Neural progenitor cell (in vitro differentiated cells): ENCODE measurements at regions not wholly inside any gene's neighbourhood (a gene's known extent, or its start where the extent isn't known, plus 50 kb on each side); places are given as distances from the start of the nearest gene placed in this dataset.

ENCODE experiments used
- DNase-seq: peaks from one replicate; pipeline ENCODE4 v3.0.0-alpha.2; 2016; ENCODE audit warnings: low spot score
- H2AFZ ChIP-seq: fragments of 200-600 bp; sonication (generic); replicated peaks from 2 replicates; pipeline ENCODE4 v1.6.1; 2016; ENCODE audit warnings: antibody characterized with exemption
- H3F3A ChIP-seq: fragments of 200-600 bp; sonication (generic); 2 replicates; pipeline ENCODE4 v1.6.1; 2016; ENCODE audit warnings: antibody characterized with exemption, low read depth
- H3K27ac ChIP-seq: fragments of 200-600 bp; sonication (generic); 2 replicates; pipeline ENCODE4 v1.5.1; 2016; ENCODE audit warnings: mild to moderate bottlenecking
- H3K27me3 ChIP-seq: fragments of 200-600 bp; sonication (generic); 2 replicates; pipeline ENCODE4 v1.6.1; 2016; ENCODE audit warnings: mild to moderate bottlenecking, moderate library complexity
- H3K36me3 ChIP-seq: fragments of 200-600 bp; sonication (generic); 2 replicates; pipeline ENCODE4 v1.5.1; 2016
- H3K4me1 ChIP-seq: fragments of 200-600 bp; sonication (generic); 2 replicates; pipeline ENCODE4 v1.6.1; 2016; ENCODE audit warnings: mixed run types
- H3K4me2 ChIP-seq: fragments of 200-600 bp; sonication (generic); 2 replicates; pipeline ENCODE4 v1.6.1; 2016
- H3K4me3 ChIP-seq: fragments of 200-600 bp; sonication (generic); 2 replicates; pipeline ENCODE4 v1.5.1; 2016
- H3K79me2 ChIP-seq: fragments of 200-600 bp; sonication (generic); 2 replicates; pipeline ENCODE4 v1.6.1; 2016; ENCODE audit warnings: low read depth
- H3K9ac ChIP-seq: fragments of 200-600 bp; sonication (generic); 2 replicates; pipeline ENCODE4 v1.6.1; 2016
- H3K9me3 ChIP-seq: fragments of 200-600 bp; sonication (generic); 2 replicates; pipeline ENCODE4 v1.5.1; 2016; ENCODE audit warnings: low read depth
- H4K20me1 ChIP-seq: fragments of 200-600 bp; sonication (generic); 2 replicates; pipeline ENCODE4 v1.6.1; 2016; ENCODE audit warnings: low read depth
- H3K27ac Mint-ChIP-seq: 3 replicates; pipeline ENCODE4 v1.8.0; 2021; ENCODE audit warnings: mixed read lengths
- H3K27me3 Mint-ChIP-seq: 2 replicates; pipeline ENCODE4 v1.8.0; 2022; ENCODE audit warnings: low read depth, mild to moderate bottlenecking, inconsistent platforms, moderate library complexity, mixed read lengths; ENCODE audit not compliant: insufficient read depth
- H3K36me3 Mint-ChIP-seq: 3 replicates; pipeline ENCODE4 v1.8.0; 2021; ENCODE audit warnings: mixed read lengths
- H3K4me1 Mint-ChIP-seq: 3 replicates; pipeline ENCODE4 v1.8.0; 2021; ENCODE audit warnings: mixed read lengths
- H3K4me3 Mint-ChIP-seq: 3 replicates; pipeline ENCODE4 v1.8.0; 2021; ENCODE audit warnings: mild to moderate bottlenecking, moderate library complexity, mixed read lengths
- H3K9me3 Mint-ChIP-seq: 3 replicates; pipeline ENCODE4 v1.8.0; 2020; ENCODE audit warnings: mixed read lengths
- EZH2 ChIP-seq: fragments of 200-600 bp; sonication (generic); IDR thresholded peaks from 2 replicates; pipeline ENCODE4 v1.6.1; 2017; ENCODE audit warnings: antibody characterized with exemption, mild to moderate bottlenecking, moderate library complexity
- EZH2phosphoT487 ChIP-seq: fragments of 200-600 bp; sonication (generic); IDR thresholded peaks from 2 replicates; pipeline ENCODE4 v1.6.1; 2017; ENCODE audit warnings: antibody characterized with exemption
- TF ChIP-seq, protein P1 (sequence below): fragments of 200-600 bp; sonication (generic); IDR thresholded peaks from 2 replicates; pipeline ENCODE4 v1.5.1; 2017; ENCODE audit warnings: antibody characterized with exemption, mild to moderate bottlenecking

GRCh38 chr13:105602956-105603670 is 932.3 kb downstream of the EFNB2 start:
- H3K27me3 ChIP-seq: no peaks in the 10 kb centered on the region
- no peaks in the 10 kb centered on the region for H3K36me3 Mint-ChIP-seq
- no peak overlapping the region for H3K9ac ChIP-seq

GRCh38 chr13:105599477-105600037 is 935.9 kb downstream of the EFNB2 start:
- Mint-ChIP-seq H3K9me3 (peaks cover 1% of the 10 kb centered on the region), H3K4me3 (no peak overlapping the region), H3K4me1 (no peaks in the 10 kb centered on the region), H3K27me3 (no peaks in the 10 kb centered on the region), H3K27ac (no peak overlapping the region), H3K36me3 (no peaks in the 10 kb centered on the region)
- no peak for DNase-seq
- TF ChIP-seq EZH2 (no peak), EZH2phosphoT487 (no peak)
- TF ChIP-seq, protein P1, sequence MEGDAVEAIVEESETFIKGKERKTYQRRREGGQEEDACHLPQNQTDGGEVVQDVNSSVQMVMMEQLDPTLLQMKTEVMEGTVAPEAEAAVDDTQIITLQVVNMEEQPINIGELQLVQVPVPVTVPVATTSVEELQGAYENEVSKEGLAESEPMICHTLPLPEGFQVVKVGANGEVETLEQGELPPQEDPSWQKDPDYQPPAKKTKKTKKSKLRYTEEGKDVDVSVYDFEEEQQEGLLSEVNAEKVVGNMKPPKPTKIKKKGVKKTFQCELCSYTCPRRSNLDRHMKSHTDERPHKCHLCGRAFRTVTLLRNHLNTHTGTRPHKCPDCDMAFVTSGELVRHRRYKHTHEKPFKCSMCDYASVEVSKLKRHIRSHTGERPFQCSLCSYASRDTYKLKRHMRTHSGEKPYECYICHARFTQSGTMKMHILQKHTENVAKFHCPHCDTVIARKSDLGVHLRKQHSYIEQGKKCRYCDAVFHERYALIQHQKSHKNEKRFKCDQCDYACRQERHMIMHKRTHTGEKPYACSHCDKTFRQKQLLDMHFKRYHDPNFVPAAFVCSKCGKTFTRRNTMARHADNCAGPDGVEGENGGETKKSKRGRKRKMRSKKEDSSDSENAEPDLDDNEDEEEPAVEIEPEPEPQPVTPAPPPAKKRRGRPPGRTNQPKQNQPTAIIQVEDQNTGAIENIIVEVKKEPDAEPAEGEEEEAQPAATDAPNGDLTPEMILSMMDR: no peak
- H3K4me2 ChIP-seq: no peak overlapping the region
- no peak overlapping the region for H3K9ac ChIP-seq
- H3K27me3 ChIP-seq: no peaks in the 10 kb centered on the region
- no peak overlapping the region for H3K27ac ChIP-seq
- H3F3A ChIP-seq: no peaks in the 10 kb centered on the region
- no peaks in the 10 kb centered on the region for H3K36me3 ChIP-seq
- H3K4me1 ChIP-seq: no peaks in the 10 kb centered on the region
- no peaks in the 10 kb centered on the region for H4K20me1 ChIP-seq
- H3K79me2 ChIP-seq: no peaks in the 10 kb centered on the region
- H3K4me3 ChIP-seq: no peak overlapping the region
- no peaks in the 10 kb centered on the region for H3K9me3 ChIP-seq
- H2AFZ ChIP-seq: no peak overlapping the region

More at GRCh38 chr13:105602956-105603670, 932.3 kb downstream of the EFNB2 start:
- TF ChIP-seq, protein P1: no peak
- no peak for TF ChIP-seq EZH2
- TF ChIP-seq EZH2phosphoT487: no peak
- no peaks in the 10 kb centered on the region for H3K4me1 Mint-ChIP-seq
- H3K27ac Mint-ChIP-seq: no peak overlapping the region
- no peak overlapping the region for H3K4me3 Mint-ChIP-seq
- H3K36me3 ChIP-seq: no peaks in the 10 kb centered on the region
- H3K79me2 ChIP-seq: no peaks in the 10 kb centered on the region
- H4K20me1 ChIP-seq: no peaks in the 10 kb centered on the region
- no peak overlapping the region for H3K27ac ChIP-seq
- no peak for DNase-seq
- no peaks in the 10 kb centered on the region for H3K4me1 ChIP-seq
- no peak overlapping the region for H3K4me2 ChIP-seq
- H3K9me3 ChIP-seq: no peaks in the 10 kb centered on the region
- peaks cover 4% of the 10 kb centered on the region for H3K9me3 Mint-ChIP-seq
- H3K4me3 ChIP-seq: no peak overlapping the region
- H3F3A ChIP-seq: no peaks in the 10 kb centered on the region
- no peaks in the 10 kb centered on the region for H3K27me3 Mint-ChIP-seq
- no peak overlapping the region for H2AFZ ChIP-seq

DNA sequence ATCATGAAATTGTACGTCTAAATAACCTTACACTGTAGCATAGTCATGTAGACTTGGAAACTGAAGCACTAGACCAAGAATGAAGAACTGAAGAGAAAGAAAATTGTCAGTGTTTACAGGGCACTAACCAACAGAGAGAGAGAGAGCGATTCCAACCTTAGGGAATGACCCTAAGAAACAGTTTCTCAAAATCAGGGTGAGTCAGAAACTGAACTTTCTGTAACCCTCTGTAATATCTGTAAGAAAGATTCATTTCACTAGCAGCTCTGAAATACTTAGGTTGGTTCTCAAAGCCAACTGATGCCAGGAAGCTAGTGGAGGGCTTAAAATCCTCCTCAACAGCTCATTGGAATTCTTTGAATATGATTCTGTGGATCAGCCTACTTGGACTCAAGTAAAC is 936.9 kb downstream of the EFNB2 start:
- no peaks in the 10 kb centered on the region for H3K27me3 Mint-ChIP-seq

More for the DNA sequence above, 936.9 kb downstream of the EFNB2 start:
- no peak overlapping the region for H3K4me2 ChIP-seq
- H3K9me3 ChIP-seq: no peaks in the 10 kb centered on the region
- no peaks in the 10 kb centered on the region for H3K9me3 Mint-ChIP-seq
- no peak overlapping the region for H3K27ac Mint-ChIP-seq
- no peak overlapping the region for H3K9ac ChIP-seq
- H3F3A ChIP-seq: no peaks in the 10 kb centered on the region
- no peak overlapping the region for H2AFZ ChIP-seq
- no peak overlapping the region for H3K4me3 ChIP-seq
- no peaks in the 10 kb centered on the region for H3K36me3 ChIP-seq
- no peak for DNase-seq
- H3K27ac ChIP-seq: no peak overlapping the region
- no peaks in the 10 kb centered on the region for H3K4me1 ChIP-seq
- H4K20me1 ChIP-seq: no peaks in the 10 kb centered on the region
- H3K4me1 Mint-ChIP-seq: no peaks in the 10 kb centered on the region
- no peak for TF ChIP-seq EZH2phosphoT487
- TF ChIP-seq, protein P1: no peak
- TF ChIP-seq EZH2: no peak
- no peaks in the 10 kb centered on the region for H3K36me3 Mint-ChIP-seq
- H3K27me3 ChIP-seq: no peaks in the 10 kb centered on the region
- no peaks in the 10 kb centered on the region for H3K79me2 ChIP-seq
- H3K4me3 Mint-ChIP-seq: no peak overlapping the region
